Brain pericyte (primary cell): ENCODE measurements at regions not wholly inside any gene's neighbourhood (a gene's known extent, or its start where the extent isn't known, plus 50 kb on each side); places are given as distances from the start of the nearest gene placed in this dataset.

ENCODE experiments used
- DNase-seq: peaks from one replicate; pipeline ENCODE4 v3.0.0-alpha.2; 2012; ENCODE audit warnings: low read depth, low spot score

GRCh38 chr2:139317259-139317658 is 537.1 kb upstream of the NXPH2 start:
- no peak for DNase-seq

GRCh38 chr2:139314059-139314458 is 533.9 kb upstream of the NXPH2 start:
- no peak for DNase-seq

- DNase-seq: no peak
Measured at GRCh38 chr2:139296672-139297209, 516.6 kb upstream of the NXPH2 start.

- DNase-seq: no peak
Measured at GRCh38 chr2:139293992-139294548, 513.9 kb upstream of the NXPH2 start.

DNA sequence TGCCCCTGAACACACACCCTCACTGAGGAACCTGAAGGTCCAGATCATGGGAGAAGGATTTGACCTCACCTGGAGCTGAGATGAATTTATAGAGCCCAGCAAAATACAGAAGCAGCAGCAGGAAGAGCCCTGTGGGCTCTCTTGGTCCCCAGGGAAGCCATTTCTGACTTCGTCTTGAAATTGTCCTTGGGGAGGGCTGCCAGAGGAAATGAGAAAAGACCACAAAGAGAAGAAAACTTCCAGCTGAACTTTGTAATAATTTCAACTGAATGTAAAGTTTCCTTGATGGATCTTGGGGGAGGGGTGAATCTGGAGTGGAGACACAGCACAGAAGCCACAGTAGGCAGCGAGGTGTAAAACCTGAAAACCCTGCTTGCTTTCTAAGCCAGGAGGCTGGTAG is 500.9 kb upstream of the NXPH2 start:
- DNase-seq: no peak

DNA sequence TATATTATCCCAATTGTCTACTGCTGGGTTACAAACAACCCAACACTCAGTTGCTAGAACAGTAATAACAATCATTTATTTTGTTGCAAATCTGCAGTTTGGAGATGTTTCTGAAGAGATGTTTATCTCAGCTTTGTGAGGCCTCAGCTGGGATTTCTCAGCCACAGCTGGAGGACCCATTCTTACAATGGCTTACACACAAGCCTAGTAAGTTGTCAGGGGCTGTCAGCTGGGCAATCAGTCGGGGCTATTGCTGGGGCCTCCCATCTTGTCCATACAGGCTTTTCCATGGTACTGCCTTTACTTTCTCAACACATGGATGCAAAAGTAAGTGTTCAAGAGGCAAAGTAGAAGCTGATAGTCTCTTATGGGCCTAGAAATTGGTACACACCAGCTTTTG is 491.7 kb upstream of the NXPH2 start:
- no peak for DNase-seq

DNA sequence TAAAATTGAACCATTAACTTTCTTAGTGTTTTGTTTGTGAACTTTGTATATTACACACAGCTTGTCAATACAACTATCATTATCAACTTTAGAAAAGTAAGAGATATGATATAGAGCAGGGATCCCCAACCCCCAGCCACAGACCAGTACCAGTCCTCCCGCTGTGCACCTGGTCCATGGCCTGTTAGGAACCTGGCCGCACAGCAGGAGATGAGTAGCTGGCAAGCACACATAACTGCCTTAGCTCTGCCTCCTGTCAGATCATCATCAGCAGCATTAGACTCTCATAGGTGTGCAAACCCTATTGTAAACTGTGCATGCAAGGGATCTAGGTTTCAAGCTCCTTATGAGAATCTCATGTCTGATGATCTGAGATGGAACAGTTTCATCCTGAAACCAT is 491.0 kb upstream of the NXPH2 start:
- no peak for DNase-seq

DNA sequence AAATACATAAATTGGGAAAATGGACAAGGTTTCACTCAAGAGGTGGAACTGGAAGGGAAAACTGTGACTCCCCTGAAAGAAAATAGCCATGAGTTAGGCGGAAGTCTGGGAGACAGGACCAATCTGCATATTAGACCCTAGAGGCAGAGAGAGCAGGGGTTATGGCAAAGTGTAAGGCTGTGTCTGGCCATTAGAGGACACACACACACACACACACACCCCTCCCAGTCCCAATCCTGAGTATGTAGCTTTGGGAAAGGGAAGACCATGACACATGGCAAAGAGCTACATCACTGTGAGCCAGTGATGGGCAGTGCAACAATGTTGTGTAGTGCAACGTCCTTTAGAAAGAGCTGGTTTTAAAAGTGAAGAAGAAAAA is 479.9 kb upstream of the NXPH2 start:
- DNase-seq: no peak

- no peak for DNase-seq
Measured at GRCh38 chr2:139259422-139260051, 479.3 kb upstream of the NXPH2 start.

- no peak for DNase-seq
Measured at GRCh38 chr2:139241286-139241685, 461.1 kb upstream of the NXPH2 start.

- no peak for DNase-seq
Measured at GRCh38 chr2:139237023-139237422, 456.8 kb upstream of the NXPH2 start.

GRCh38 chr2:139230881-139231280 is 450.7 kb upstream of the NXPH2 start:
- no peak for DNase-seq

DNA sequence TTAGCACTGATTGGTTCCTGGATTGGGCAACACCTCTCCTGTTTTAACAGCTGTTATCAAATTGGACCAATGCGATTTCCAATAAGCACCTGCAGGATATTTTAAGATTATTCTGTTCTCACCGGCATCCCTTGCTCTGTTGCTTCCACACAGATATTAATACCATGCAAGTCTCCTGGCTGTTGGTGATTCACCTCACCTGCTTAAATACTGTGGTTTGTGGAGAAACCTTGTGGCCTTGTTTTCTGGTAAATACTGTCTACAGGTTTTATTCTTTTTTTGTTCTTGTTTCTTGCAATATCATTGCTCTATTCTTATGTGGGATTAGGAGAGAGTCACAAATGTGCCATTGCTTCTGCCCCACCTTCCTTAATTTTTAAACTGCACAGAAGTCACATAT is 448.1 kb upstream of the NXPH2 start:
- no peak for DNase-seq

DNA sequence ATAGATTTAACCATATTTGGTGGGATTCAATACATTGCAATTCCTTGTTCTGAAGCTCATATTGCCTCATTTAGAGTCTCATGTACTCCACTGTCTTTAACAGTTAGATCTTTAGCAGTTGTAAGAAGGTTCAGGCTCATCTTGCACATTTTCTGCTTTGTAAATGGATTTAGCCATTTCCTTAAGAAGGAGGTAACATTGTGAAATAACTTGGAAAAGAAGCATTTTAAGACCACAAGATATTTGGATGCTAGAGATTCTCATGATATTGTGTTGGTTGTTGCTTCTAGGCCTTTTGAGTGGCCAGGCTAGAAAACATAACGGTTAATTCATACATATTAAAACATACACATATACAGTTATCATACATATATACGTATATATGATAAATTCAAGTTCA is 445.8 kb upstream of the NXPH2 start:
- DNase-seq: no peak

- no peak for DNase-seq
Measured at GRCh38 chr2:139218181-139218580, 438.0 kb upstream of the NXPH2 start.

- no peak for DNase-seq
Measured at GRCh38 chr2:139217641-139218040, 437.5 kb upstream of the NXPH2 start.

DNA sequence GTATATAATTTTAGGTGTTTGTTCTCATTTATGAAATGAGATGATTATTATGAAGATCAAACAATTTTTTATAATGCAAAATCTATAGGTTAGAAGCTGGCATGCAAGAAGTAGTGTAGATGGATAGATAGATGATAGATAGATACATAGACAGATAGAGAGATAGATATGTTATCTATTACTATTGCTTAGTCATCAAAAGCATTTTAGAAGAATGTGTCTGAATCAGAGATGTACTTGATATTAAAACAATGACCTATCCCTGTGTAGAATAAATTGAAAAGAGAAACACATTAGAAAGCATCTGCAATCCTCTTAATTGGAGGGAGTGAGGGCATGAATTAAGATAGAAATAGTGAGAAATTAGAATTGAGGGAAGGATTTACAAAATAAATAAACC is 436.2 kb upstream of the NXPH2 start:
- no peak for DNase-seq

- DNase-seq: no peak
Measured at GRCh38 chr2:139214801-139215200, 434.6 kb upstream of the NXPH2 start.

GRCh38 chr2:139209586-139209985 is 429.4 kb upstream of the NXPH2 start:
- no peak for DNase-seq

GRCh38 chr2:139201516-139201915 is 421.3 kb upstream of the NXPH2 start:
- no peak for DNase-seq

DNA sequence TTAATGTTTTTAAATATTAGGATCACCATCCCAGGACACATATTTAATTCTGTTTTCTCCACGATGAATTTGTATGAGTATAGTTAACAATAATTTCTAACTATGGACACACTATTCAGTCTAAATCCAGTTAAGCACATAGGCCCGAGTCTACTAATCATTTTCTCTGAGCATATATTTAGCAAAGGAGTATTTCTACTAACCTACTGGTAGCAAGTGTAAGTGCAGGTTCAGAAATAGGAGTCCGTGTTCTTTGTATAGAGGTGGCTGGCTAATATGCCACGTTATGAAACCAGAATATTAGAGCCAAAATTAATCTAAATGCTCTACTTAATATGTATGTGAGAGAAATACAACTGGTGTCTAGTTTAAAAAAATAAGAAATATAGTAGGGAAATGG is 416.6 kb upstream of the NXPH2 start:
- DNase-seq: no peak

DNA sequence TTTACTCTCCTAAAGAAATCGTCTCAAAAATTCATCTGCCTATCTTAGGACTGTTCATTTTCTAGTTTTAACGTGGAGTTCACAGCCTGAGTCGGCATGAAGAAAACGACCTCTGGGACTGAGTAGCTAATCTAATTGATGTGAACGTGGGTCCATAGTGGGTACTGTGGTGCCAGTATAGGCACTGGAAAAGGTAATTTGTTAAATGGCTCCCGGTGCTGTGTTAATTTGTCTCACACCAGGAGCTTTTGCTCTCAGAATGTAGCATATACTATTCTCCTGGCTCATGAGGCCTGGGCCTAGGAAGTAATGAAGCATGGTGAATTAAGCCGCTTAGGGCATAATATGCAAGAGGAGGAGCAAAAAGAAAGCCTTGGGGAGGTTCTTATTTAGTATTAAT is 414.4 kb upstream of the NXPH2 start:
- DNase-seq: no peak

- no peak for DNase-seq
Measured at GRCh38 chr2:139177041-139177440, 396.9 kb upstream of the NXPH2 start.

DNA sequence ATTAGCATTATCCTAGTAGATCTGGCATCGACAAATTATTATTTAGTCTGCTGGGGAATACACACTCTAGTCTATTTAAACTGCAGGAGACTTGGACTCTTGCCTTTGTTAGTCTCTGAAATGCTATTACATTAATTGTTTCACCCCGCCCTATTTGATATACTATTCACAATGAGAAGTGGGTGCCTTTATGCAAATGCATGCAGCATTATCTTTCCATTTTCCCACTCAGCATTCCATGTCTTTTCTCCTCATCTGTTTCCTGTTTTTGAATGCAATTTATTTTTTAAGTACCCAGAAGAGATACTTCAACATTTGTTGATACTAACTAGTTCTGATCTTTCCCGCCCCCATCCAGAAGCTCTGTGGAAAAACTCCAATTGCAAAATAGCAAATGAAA is 395.3 kb upstream of the NXPH2 start:
- no peak for DNase-seq
